Activated CD8-positive, alpha-beta memory T cell treated with anti-CD3 and anti-CD28 coated beads for 24 hours (primary cell): ENCODE measurements at regions not wholly inside any gene's neighbourhood (a gene's known extent, or its start where the extent isn't known, plus 50 kb on each side); places are given as distances from the start of the nearest gene placed in this dataset.
"Not testable (repeated sequence)": the region's sequence is repeated elsewhere in the genome, so short reads cannot be mapped to it uniquely, and the experiment has no call there.

Experiments used
- DNase-seq: peaks from one replicate; pipeline ENCODE4 v3.0.0-alpha.2; 2020

- DNase-seq, result no peak
These were observed 175.6 kb upstream of the CCNH start for GRCh38 chr5:87588316-87588715.

- not testable (repeated sequence) for DNase-seq
These were observed 171.0 kb upstream of the CCNH start for GRCh38 chr5:87583704-87584103.

GRCh38 chr5:87582149-87582548, 169.4 kb upstream of the CCNH start:
- DNase-seq, result no peak

- DNase-seq, result no peak
These were observed 168.9 kb upstream of the CCNH start for GRCh38 chr5:87581661-87582060.

GRCh38 chr5:87579678-87580077, 166.9 kb upstream of the CCNH start:
- no peak for DNase-seq

GRCh38 chr5:87576867-87577266, 164.1 kb upstream of the CCNH start:
- no peak for DNase-seq

- DNase-seq, result not testable (repeated sequence)
These were observed 163.6 kb upstream of the CCNH start for GRCh38 chr5:87576306-87576705.

- no peak for DNase-seq
These were observed 161.4 kb upstream of the CCNH start for GRCh38 chr5:87574106-87574505.

GRCh38 chr5:87572611-87573010, 159.9 kb upstream of the CCNH start:
- DNase-seq, result no peak

GRCh38 chr5:87572090-87572489, 159.4 kb upstream of the CCNH start:
- no peak for DNase-seq

- DNase-seq, result no peak
These were observed 157.6 kb upstream of the CCNH start for GRCh38 chr5:87570366-87570765.

GRCh38 chr5:87562068-87562467, 149.3 kb upstream of the CCNH start:
- DNase-seq, result no peak

- DNase-seq, result no peak
These were observed 147.8 kb upstream of the CCNH start for GRCh38 chr5:87560528-87560927.

GRCh38 chr5:87551911-87552310, 139.2 kb upstream of the CCNH start:
- DNase-seq, result no peak

GRCh38 chr5:87541676-87542075, 128.9 kb upstream of the CCNH start:
- no peak for DNase-seq

GRCh38 chr5:87541033-87541432, 128.3 kb upstream of the CCNH start:
- no peak for DNase-seq

- no peak for DNase-seq
These were observed 127.1 kb upstream of the CCNH start for GRCh38 chr5:87539839-87540238.

- no peak for DNase-seq
These were observed 123.6 kb upstream of the CCNH start for GRCh38 chr5:87536365-87536764.

- no peak for DNase-seq
These were observed 123.0 kb upstream of the CCNH start for GRCh38 chr5:87535706-87536105.

- no peak for DNase-seq
These were observed 116.9 kb upstream of the CCNH start for GRCh38 chr5:87529486-87530076.

- no peak for DNase-seq
These were observed 113.4 kb upstream of the CCNH start for GRCh38 chr5:87526131-87526530.

GRCh38 chr5:87524217-87524616, 111.5 kb upstream of the CCNH start:
- no peak for DNase-seq

- DNase-seq, result not testable (repeated sequence)
These were observed 99.0 kb upstream of the CCNH start for GRCh38 chr5:87511778-87512177.

- DNase-seq, result no peak
These were observed 90.3 kb upstream of the CCNH start for GRCh38 chr5:87503004-87503403.
